ENCODE measurements at regions not wholly inside any gene's neighbourhood (a gene's known extent, or its start where the extent isn't known, plus 50 kb on each side); places are given as distances from the start of the nearest gene placed in this dataset.
"Not testable (repeated sequence)": the region's sequence is repeated elsewhere in the genome, so short reads cannot be mapped to it uniquely, and the experiment has no call there.

GRCh38 chr6:86872810-86873209 is 64.5 kb upstream of the HTR1E start:
- not testable (repeated sequence) for DNase-seq (ENCODE audit: low read depth)

- no peak for DNase-seq (ENCODE audit: low read depth)
These were observed 65.6 kb upstream of the HTR1E start for GRCh38 chr6:86871681-86872080.

GRCh38 chr6:86869500-86869899 is 67.8 kb upstream of the HTR1E start:
- no peak for DNase-seq (ENCODE audit: low read depth)

- DNase-seq (ENCODE audit: low read depth): no peak
These were observed 77.8 kb upstream of the HTR1E start for GRCh38 chr6:86859513-86859912.

GRCh38 chr6:86858970-86859369 is 78.4 kb upstream of the HTR1E start:
- no peak for DNase-seq (ENCODE audit: low read depth)

- no peak for DNase-seq (ENCODE audit: low read depth)
These were observed 79.5 kb upstream of the HTR1E start for GRCh38 chr6:86857783-86858182.

- peak; percentile 6 for DNase-seq (ENCODE audit: low read depth)
These were observed 80.3 kb upstream of the HTR1E start for GRCh38 chr6:86856937-86857563.

GRCh38 chr6:86856379-86856778 is 80.9 kb upstream of the HTR1E start:
- no peak for DNase-seq (ENCODE audit: low read depth)

- no peak for DNase-seq (ENCODE audit: low read depth)
These were observed 88.3 kb upstream of the HTR1E start for GRCh38 chr6:86848986-86849385.

- no peak for DNase-seq (ENCODE audit: low read depth)
These were observed 104.6 kb upstream of the HTR1E start for GRCh38 chr6:86832686-86833085.

- DNase-seq (ENCODE audit: low read depth): no peak
These were observed 111.9 kb upstream of the HTR1E start for GRCh38 chr6:86825436-86825835.

GRCh38 chr6:86822747-86823146 is 114.6 kb upstream of the HTR1E start:
- DNase-seq (ENCODE audit: low read depth): no peak

- DNase-seq (ENCODE audit: low read depth): no peak
These were observed 116.6 kb upstream of the HTR1E start for GRCh38 chr6:86820750-86821149.

GRCh38 chr6:86793649-86794048 is 143.7 kb upstream of the HTR1E start:
- DNase-seq (ENCODE audit: low read depth): no peak

- DNase-seq (ENCODE audit: low read depth): no peak
These were observed 145.9 kb upstream of the HTR1E start for GRCh38 chr6:86791476-86791875.

GRCh38 chr6:86789779-86790411 is 147.4 kb upstream of the HTR1E start:
- no peak for DNase-seq (ENCODE audit: low read depth)

GRCh38 chr6:86782328-86782727 is 155.0 kb upstream of the HTR1E start:
- no peak for DNase-seq (ENCODE audit: low read depth)

- DNase-seq (ENCODE audit: low read depth): no peak
These were observed 156.4 kb upstream of the HTR1E start for GRCh38 chr6:86780923-86781322.

- DNase-seq (ENCODE audit: low read depth): no peak
These were observed 161.4 kb upstream of the HTR1E start for GRCh38 chr6:86775893-86776292.

GRCh38 chr6:86765211-86765610 is 172.1 kb upstream of the HTR1E start:
- no peak for DNase-seq (ENCODE audit: low read depth)

- DNase-seq (ENCODE audit: low read depth): not testable (repeated sequence)
These were observed 177.4 kb upstream of the HTR1E start for GRCh38 chr6:86759953-86760352.

GRCh38 chr6:86756640-86757229 is 180.6 kb upstream of the HTR1E start:
- DNase-seq (ENCODE audit: low read depth): no peak

- DNase-seq (ENCODE audit: low read depth): no peak
These were observed 193.3 kb upstream of the HTR1E start for GRCh38 chr6:86744048-86744447.

GRCh38 chr6:86738078-86738477 is 199.2 kb upstream of the HTR1E start:
- no peak for DNase-seq (ENCODE audit: low read depth)

Measured in GM04503 (cell line).